ENCODE measurements at regions not wholly inside any gene's neighbourhood (a gene's known extent, or its start where the extent isn't known, plus 50 kb on each side); places are given as distances from the start of the nearest gene placed in this dataset.

DNA sequence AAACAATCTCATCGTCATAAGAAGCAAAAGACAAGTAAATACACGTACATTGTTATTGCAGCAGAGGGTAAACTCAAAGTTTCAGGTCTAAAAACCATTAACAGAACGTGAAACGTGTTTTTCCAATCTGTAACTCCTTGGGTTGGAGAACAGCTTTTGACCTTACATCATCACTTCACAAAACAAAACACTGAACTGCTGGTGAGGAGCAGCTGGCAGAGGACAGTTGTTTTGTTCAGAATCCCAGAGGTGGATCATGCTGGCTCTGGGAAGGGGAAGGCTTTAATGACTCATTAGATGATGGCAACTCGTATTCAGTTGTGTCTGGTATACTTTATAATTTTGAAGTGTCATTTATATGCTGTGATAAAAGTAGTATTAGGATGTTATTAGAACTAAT is 923.0 kb upstream of the CELF2 start:
- in situ Hi-C loops (cut with MboI; ENCODE audit: low sequenced_read_pairs), result no loop called here
- H4K91ac ChIP-seq (ENCODE audit: insufficient read depth, low read depth, low read length), result no peak overlapping the region
- ATAC-seq (ENCODE audit: low read depth), result peak; percentile 45

More for the DNA sequence above, 923.0 kb upstream of the CELF2 start:
- H4K8ac ChIP-seq (ENCODE audit: low read depth in 2 of 2, low read length in 2 of 2), result no peak overlapping the region
- H3K9me1 ChIP-seq (ENCODE audit: insufficient read depth, low read length), result no peaks in the 10 kb centered on the region
- no peaks in the 10 kb centered on the region for H3K79me1 ChIP-seq (ENCODE audit: low read depth in 1 of 2, low read length in 2 of 2)
- ChIA-PET CTCF (no interaction called here), POLR2A (ENCODE audit: unreplicated experiment) (no interaction called here)
- H2BK120ac ChIP-seq (ENCODE audit: low read depth, low read length), result no peak overlapping the region
- H3K27ac ChIP-seq (ENCODE audit: insufficient read depth, low read length), result no peak overlapping the region
- peak; percentile 9 for DNase-seq
- no peak overlapping the region for H2BK5ac ChIP-seq (ENCODE audit: low read depth, low read length, poor library complexity, severe bottlenecking)
- H3K23ac ChIP-seq (ENCODE audit: low read depth, low read length), result no peak overlapping the region
- no TSS peak for BruUV-seq (replicated peaks)
- no peaks in the 10 kb centered on the region for H3K27me3 ChIP-seq (ENCODE audit: control insufficient read depth, insufficient read depth, low read length)
- H2AK5ac ChIP-seq (ENCODE audit: low read depth, low read length), result no peak overlapping the region
- no peak overlapping the region for H2BK15ac ChIP-seq (ENCODE audit: low read depth, low read length)
- dilution Hi-C loops (cut with HindIII; ENCODE audit: low sequenced_read_pairs, unreplicated experiment), result no loop called here
- H3K56ac ChIP-seq (ENCODE audit: extremely low read depth, insufficient read depth, low read length), result no peak overlapping the region
- H3K9me3 ChIP-seq (ENCODE audit: control insufficient read depth, insufficient read depth, low read length), result no peaks in the 10 kb centered on the region
- H4K5ac ChIP-seq (ENCODE audit: low read depth, low read length), result no peak overlapping the region
- no peaks in the 10 kb centered on the region for H4K20me1 ChIP-seq (ENCODE audit: insufficient read depth, low read length)
- no peak overlapping the region for H3K4me2 ChIP-seq (ENCODE audit: low read depth, low read length)
- no peaks in the 10 kb centered on the region; the same call in 1 of the 2 replicates for H3K4me1 ChIP-seq (ENCODE audit: control insufficient read depth, insufficient read depth, low read length)
- H2AK9ac ChIP-seq (replicated peaks; ENCODE audit: low read depth, low read length, poor library complexity), result no peak overlapping the region
- H3K4ac ChIP-seq (ENCODE audit: low read depth, low read length), result no peak overlapping the region
- intact Hi-C loops (cut with micrococcal nuclease), result loop anchor here (10.0 kb wide), 1 partner anchor 940 kb away; no protein-coding TSS in a partner anchor
- no peak overlapping the region for H3K18ac ChIP-seq (ENCODE audit: low read depth, low read length)
- H3K14ac ChIP-seq (replicated peaks; ENCODE audit: low read depth, low read length), result no peak overlapping the region
- no peaks in the 10 kb centered on the region for H3K36me3 ChIP-seq (ENCODE audit: control insufficient read depth, insufficient read depth, low read length)
- H3K4me3 ChIP-seq (ENCODE audit: insufficient read depth, low read depth, low read length), result no peak overlapping the region
- no peak overlapping the region for H3K9ac ChIP-seq (ENCODE audit: low read depth, low read length)
- TF ChIP-seq SMC3 (IDR thresholded peaks at IDR 0.05; ENCODE audit: low read depth, low read length) (no peak), CHD1 (IDR thresholded peaks at IDR 0.05; ENCODE audit: low read depth, low read length) (no peak), RFX5 (IDR thresholded peaks at IDR 0.05; ENCODE audit: low read depth, low read length) (no peak), BHLHE40 (IDR thresholded peaks at IDR 0.05; ENCODE audit: low read depth, low read length) (no peak), RAD21 (IDR thresholded peaks at IDR 0.05; ENCODE audit: low read length) (no peak), MAFK (IDR thresholded peaks at IDR 0.05; ENCODE audit: low read depth, low read length) (no peak), FOS (IDR thresholded peaks at IDR 0.05; ENCODE audit: low read depth, low read length) (no peak)
- TF ChIP-seq, protein P1, sequence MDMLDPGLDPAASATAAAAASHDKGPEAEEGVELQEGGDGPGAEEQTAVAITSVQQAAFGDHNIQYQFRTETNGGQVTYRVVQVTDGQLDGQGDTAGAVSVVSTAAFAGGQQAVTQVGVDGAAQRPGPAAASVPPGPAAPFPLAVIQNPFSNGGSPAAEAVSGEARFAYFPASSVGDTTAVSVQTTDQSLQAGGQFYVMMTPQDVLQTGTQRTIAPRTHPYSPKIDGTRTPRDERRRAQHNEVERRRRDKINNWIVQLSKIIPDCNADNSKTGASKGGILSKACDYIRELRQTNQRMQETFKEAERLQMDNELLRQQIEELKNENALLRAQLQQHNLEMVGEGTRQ (IDR thresholded peaks at IDR 0.05; ENCODE audit: low read depth, low read length), result no peak
- H2AFZ ChIP-seq (replicated peaks; ENCODE audit: low read length, poor library complexity), result no peak overlapping the region
- no CpG with 5 or more reads among the region's 5 CpGs for WGBS, 2 experiments (ENCODE audit: extremely low coverage in 2 of 2, insufficient read length in 1 of 2)
- no peak overlapping the region for H2BK20ac ChIP-seq (ENCODE audit: low read depth, low read length)

Data from IMR-90 (cell line).